PC-9 (cell line): ENCODE measurements at regions not wholly inside any gene's neighbourhood (a gene's known extent, or its start where the extent isn't known, plus 50 kb on each side); places are given as distances from the start of the nearest gene placed in this dataset.

Experiments used
- BruUV-seq: library from RNA; stranded (reverse); fragments of 400-500 nt; replicated peaks from 2 replicates; lab custom pipeline; 2021; lab: Mats Ljungman, UMichigan
- CTCF ChIA-PET: fragments of 300-600 bp; sonication (Branson Sonifier 250); formaldehyde crosslinking; loops from one replicate; lab custom pipeline; 2022; ENCODE audit warnings: antibody characterized with exemption; lab: Charles Lee
- POLR2A ChIA-PET: fragments of 300-600 bp; sonication (Branson Sonifier 250); formaldehyde crosslinking; loops from one replicate; lab custom pipeline; 2022; ENCODE audit warnings: antibody characterized with exemption; ENCODE audit not compliant: unreplicated experiment; lab: Charles Lee
- DNase-seq, 2 experiments: peaks; one replicate each; pipeline versions ENCODE4 v3.0.0 to v3.0.0-alpha.2; 2015 to 2022; ENCODE audit warnings: mixed read lengths in 1 of 2
- H2AFZ ChIP-seq: fragments of 200-600 bp; sonication (generic); 2 replicates; pipeline ENCODE4 v1.8.1; 2017; ENCODE audit warnings: antibody characterized with exemption
- H3F3A ChIP-seq: fragments of 200-600 bp; sonication (generic); 2 replicates; pipeline ENCODE4 v1.8.1; 2017; ENCODE audit warnings: antibody characterized with exemption, mild to moderate bottlenecking, low read depth; ENCODE audit not compliant: insufficient read depth
- H3K27ac ChIP-seq: fragments of 200-600 bp; sonication (generic); 2 replicates; pipeline ENCODE4 v1.6.1; 2016; ENCODE audit warnings: mixed run types
- H3K27me3 ChIP-seq: fragments of 200-600 bp; sonication (generic); 2 replicates; pipeline ENCODE4 v1.6.1; 2016; ENCODE audit warnings: low read depth, mixed run types; ENCODE audit not compliant: insufficient read depth
- H3K36me3 ChIP-seq: fragments of 200-600 bp; sonication (generic); 2 replicates; pipeline ENCODE4 v1.6.1; 2016; ENCODE audit warnings: low read depth, mixed run types
- H3K4me1 ChIP-seq: fragments of 200-600 bp; sonication (generic); replicated peaks from 2 replicates; pipeline ENCODE4 v1.6.1; 2016; ENCODE audit warnings: mixed run types; ENCODE audit not compliant: insufficient read depth
- H3K4me2 ChIP-seq: fragments of 200-600 bp; sonication (generic); 2 replicates; pipeline ENCODE4 v1.6.1; 2017; ENCODE audit warnings: mixed run types
- H3K4me3 ChIP-seq: fragments of 200-600 bp; sonication (generic); 2 replicates; pipeline ENCODE4 v1.6.1; 2016; ENCODE audit warnings: mixed run types
- H3K79me2 ChIP-seq: fragments of 200-600 bp; sonication (generic); 2 replicates; pipeline ENCODE4 v1.6.1; 2017; ENCODE audit warnings: low read depth, mixed run types
- H3K9me2 ChIP-seq: fragments of 200-600 bp; sonication (generic); 2 replicates; pipeline ENCODE4 v1.8.1; 2017; ENCODE audit warnings: mild to moderate bottlenecking; ENCODE audit not compliant: insufficient read depth
- H3K9me3 ChIP-seq: fragments of 200-600 bp; sonication (generic); 2 replicates; pipeline ENCODE4 v1.8.1; 2016; ENCODE audit warnings: low read depth; ENCODE audit not compliant: insufficient read depth
- H4K20me1 ChIP-seq: fragments of 200-600 bp; sonication (generic); 2 replicates; pipeline ENCODE4 v1.8.1; 2017; ENCODE audit not compliant: insufficient read depth
- EZH2 ChIP-seq: fragments of 200-600 bp; sonication (generic); IDR thresholded peaks from 2 replicates; pipeline ENCODE4 v1.8.0; 2017; ENCODE audit warnings: antibody characterized with exemption, low read depth
- intact Hi-C: fragments of 100-400 bp; cut with micrococcal nuclease; formaldehyde crosslinking; loops from one replicate; pipeline ENCODE4 v1.10.0; 2022; ENCODE audit not compliant: unreplicated experiment
- TF ChIP-seq, protein P1 (sequence below): fragments of 200-600 bp; sonication (generic); conservative IDR thresholded peaks from 2 replicates; pipeline ENCODE4 v1.6.1; 2017; ENCODE audit warnings: mixed run types, antibody characterized with exemption, mild to moderate bottlenecking, moderate library complexity

DNA sequence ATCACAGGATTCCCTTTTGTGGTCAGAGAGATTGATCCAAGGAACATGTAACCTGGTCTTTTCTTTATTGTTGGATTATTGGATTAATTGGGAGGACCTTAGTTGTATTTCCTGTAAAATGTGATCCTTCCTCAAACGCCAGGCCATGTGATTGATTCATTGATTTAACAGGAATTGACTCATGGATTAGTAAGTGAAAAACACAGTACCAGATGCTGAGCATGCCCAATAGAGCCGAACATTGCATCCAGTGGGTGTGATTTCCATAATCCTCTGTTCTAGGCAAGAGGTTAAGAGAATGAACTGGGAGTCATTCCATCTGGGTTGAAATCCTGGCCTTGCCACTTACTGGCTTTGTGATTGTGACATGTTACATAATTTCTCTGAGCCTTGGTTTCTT is 522.3 kb downstream of the MAT2B start:
- Histone ChIP-seq H3K9me2 (no peaks in the 10 kb centered on the region), H3F3A (no peaks in the 10 kb centered on the region), H3K4me1 (no peaks in the 10 kb centered on the region), H3K4me3 (no peak overlapping the region), H3K27ac (no peak overlapping the region), H3K36me3 (no peaks in the 10 kb centered on the region), H4K20me1 (no peaks in the 10 kb centered on the region), H3K9me3 (no peaks in the 10 kb centered on the region), H3K79me2 (no peaks in the 10 kb centered on the region), H2AFZ (no peak overlapping the region), H3K27me3 (no peaks in the 10 kb centered on the region), H3K4me2 (no peak overlapping the region)
- ChIA-PET CTCF (no interaction called here), POLR2A (no interaction called here)
- intact Hi-C loops: no loop called here
- TF ChIP-seq, protein P1, sequence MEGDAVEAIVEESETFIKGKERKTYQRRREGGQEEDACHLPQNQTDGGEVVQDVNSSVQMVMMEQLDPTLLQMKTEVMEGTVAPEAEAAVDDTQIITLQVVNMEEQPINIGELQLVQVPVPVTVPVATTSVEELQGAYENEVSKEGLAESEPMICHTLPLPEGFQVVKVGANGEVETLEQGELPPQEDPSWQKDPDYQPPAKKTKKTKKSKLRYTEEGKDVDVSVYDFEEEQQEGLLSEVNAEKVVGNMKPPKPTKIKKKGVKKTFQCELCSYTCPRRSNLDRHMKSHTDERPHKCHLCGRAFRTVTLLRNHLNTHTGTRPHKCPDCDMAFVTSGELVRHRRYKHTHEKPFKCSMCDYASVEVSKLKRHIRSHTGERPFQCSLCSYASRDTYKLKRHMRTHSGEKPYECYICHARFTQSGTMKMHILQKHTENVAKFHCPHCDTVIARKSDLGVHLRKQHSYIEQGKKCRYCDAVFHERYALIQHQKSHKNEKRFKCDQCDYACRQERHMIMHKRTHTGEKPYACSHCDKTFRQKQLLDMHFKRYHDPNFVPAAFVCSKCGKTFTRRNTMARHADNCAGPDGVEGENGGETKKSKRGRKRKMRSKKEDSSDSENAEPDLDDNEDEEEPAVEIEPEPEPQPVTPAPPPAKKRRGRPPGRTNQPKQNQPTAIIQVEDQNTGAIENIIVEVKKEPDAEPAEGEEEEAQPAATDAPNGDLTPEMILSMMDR: no peak
- TF ChIP-seq EZH2: no peak
- DNase-seq: no peak
- BruUV-seq: no TSS peak

DNA sequence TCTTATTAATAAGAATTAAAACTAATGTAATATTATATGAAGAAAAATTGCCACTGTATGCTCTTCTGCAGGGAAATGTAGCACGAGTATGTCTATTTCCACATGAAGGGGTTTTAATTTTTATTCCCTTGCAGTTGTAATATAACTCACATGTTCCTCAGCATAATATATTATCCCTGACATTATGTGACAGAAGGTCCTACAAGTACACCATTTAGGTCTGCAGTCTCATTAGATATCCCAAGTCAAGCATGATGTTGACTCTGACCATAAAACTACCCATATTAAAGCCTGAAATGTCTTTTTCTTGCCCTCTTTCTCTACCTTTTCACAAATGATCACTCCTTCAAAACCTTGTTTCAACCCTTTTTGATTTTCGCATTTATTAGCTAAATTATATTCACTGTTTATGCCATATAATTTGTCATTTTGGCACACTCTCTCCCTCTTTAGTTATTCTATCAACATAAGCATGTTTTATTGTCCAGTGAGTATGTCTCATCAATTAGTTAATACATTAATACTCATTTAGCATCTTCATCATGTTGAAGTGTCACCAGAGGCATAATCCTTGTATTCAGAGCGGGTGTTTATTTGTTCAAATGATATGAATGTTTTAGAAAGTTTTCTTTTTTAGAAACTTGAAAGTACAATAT is 532.8 kb downstream of the MAT2B start:
- H3K79me2 ChIP-seq: no peaks in the 10 kb centered on the region
- H3K4me2 ChIP-seq: no peak overlapping the region
- no peaks in the 10 kb centered on the region for H3F3A ChIP-seq
- H3K27me3 ChIP-seq: no peaks in the 10 kb centered on the region
- DNase-seq: no peak
- no peaks in the 10 kb centered on the region for H4K20me1 ChIP-seq
- TF ChIP-seq, protein P1: no peak
- TF ChIP-seq EZH2: no peak
- no peak overlapping the region for H3K4me3 ChIP-seq
- no TSS peak for BruUV-seq
- ChIA-PET CTCF (no interaction called here), POLR2A (no interaction called here)
- no peaks in the 10 kb centered on the region for H3K9me2 ChIP-seq
- H2AFZ ChIP-seq: no peak overlapping the region
- H3K4me1 ChIP-seq: no peaks in the 10 kb centered on the region
- H3K36me3 ChIP-seq: no peaks in the 10 kb centered on the region
- intact Hi-C loops: no loop called here
- H3K9me3 ChIP-seq: no peaks in the 10 kb centered on the region
- H3K27ac ChIP-seq: no peak overlapping the region

DNA sequence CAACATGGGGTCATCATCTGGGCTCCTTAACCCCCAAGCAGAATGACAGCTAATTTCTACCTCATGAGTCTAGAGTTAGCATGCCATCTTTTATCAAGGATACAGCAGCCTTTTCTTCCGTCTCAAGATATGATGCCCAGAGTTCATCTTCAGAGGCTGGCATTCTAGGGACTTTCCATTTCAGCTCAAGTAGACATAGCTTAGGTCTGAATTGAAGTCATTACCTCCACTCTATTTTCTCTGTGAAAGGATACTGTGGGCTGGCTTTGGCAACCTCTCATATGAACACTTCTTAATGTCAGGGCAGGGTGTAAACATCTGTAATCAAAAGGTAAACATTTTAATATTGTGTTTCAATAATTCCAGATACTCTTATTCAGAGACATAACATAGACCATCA is 535.7 kb downstream of the MAT2B start:
- intact Hi-C loops: no loop called here
- POLR2A ChIA-PET: no interaction called here
- no peaks in the 10 kb centered on the region for H3K36me3 ChIP-seq

More for the DNA sequence above, 535.7 kb downstream of the MAT2B start:
- CTCF ChIA-PET: no interaction called here
- BruUV-seq: no TSS peak
- no peak overlapping the region for H2AFZ ChIP-seq
- no peaks in the 10 kb centered on the region for H3K79me2 ChIP-seq
- TF ChIP-seq EZH2: no peak
- TF ChIP-seq, protein P1: no peak
- H4K20me1 ChIP-seq: no peaks in the 10 kb centered on the region
- H3K4me1 ChIP-seq: no peaks in the 10 kb centered on the region
- no peak for DNase-seq
- H3K9me2 ChIP-seq: no peaks in the 10 kb centered on the region
- H3K9me3 ChIP-seq: no peaks in the 10 kb centered on the region
- H3K4me3 ChIP-seq: no peak overlapping the region
- peaks cover 4% of the 10 kb centered on the region; the same call in 1 of the 2 replicates for H3K27me3 ChIP-seq
- H3K27ac ChIP-seq: no peak overlapping the region
- H3K4me2 ChIP-seq: no peak overlapping the region
- H3F3A ChIP-seq: no peaks in the 10 kb centered on the region
